SK-MEL-5 (cell line): ENCODE measurements at regions not wholly inside any gene's neighbourhood (a gene's known extent, or its start where the extent isn't known, plus 50 kb on each side); places are given as distances from the start of the nearest gene placed in this dataset.
A peak's percentile ranks its signal among the peaks of the same experiment; 100 is the strongest.

Source experiments
- DNase-seq: peaks from one replicate; pipeline ENCODE4 v3.0.0-alpha.2; 2016; ENCODE audit warnings: low read depth, low spot score
- in situ Hi-C: cut with HindIII; loops from 2 replicates; pipeline ENCODE4 v1.10.0; 2016; ENCODE audit warnings: low sequenced_read_pairs, high pct_unique_total_duplicates, low pct_unique_long_range_greater_than_20kb

GRCh38 chr9:16025627-16026026, 472.8 kb downstream of the CCDC171 start:
- DNase-seq: no peak
- in situ Hi-C loops: no loop called here

- DNase-seq: no peak
- in situ Hi-C loops: no loop called here
Observed at GRCh38 chr9:16026886-16027285, 474.0 kb downstream of the CCDC171 start.

GRCh38 chr9:16028548-16028947, 475.7 kb downstream of the CCDC171 start:
- in situ Hi-C loops: no loop called here
- DNase-seq: no peak

- in situ Hi-C loops: no loop called here
- no peak for DNase-seq
Observed at GRCh38 chr9:16029046-16029615, 476.3 kb downstream of the CCDC171 start.

GRCh38 chr9:16029796-16030363, 477.0 kb downstream of the CCDC171 start:
- in situ Hi-C loops: no loop called here
- DNase-seq: peak; percentile 24

GRCh38 chr9:16030528-16031185, 477.8 kb downstream of the CCDC171 start:
- peak; percentile 84 for DNase-seq
- in situ Hi-C loops: no loop called here

GRCh38 chr9:16031486-16031885, 478.6 kb downstream of the CCDC171 start:
- no peak for DNase-seq
- in situ Hi-C loops: no loop called here

GRCh38 chr9:16031971-16032370, 479.1 kb downstream of the CCDC171 start:
- no peak for DNase-seq
- in situ Hi-C loops: no loop called here

- in situ Hi-C loops: no loop called here
- DNase-seq: no peak
Observed at GRCh38 chr9:16032799-16033198, 480.0 kb downstream of the CCDC171 start.

GRCh38 chr9:16033253-16033652, 480.4 kb downstream of the CCDC171 start:
- in situ Hi-C loops: no loop called here
- DNase-seq: no peak

GRCh38 chr9:16033921-16034691, 481.3 kb downstream of the CCDC171 start:
- DNase-seq: no peak
- in situ Hi-C loops: no loop called here

GRCh38 chr9:16039218-16039987, 486.6 kb downstream of the CCDC171 start:
- DNase-seq: no peak
- in situ Hi-C loops: no loop called here

GRCh38 chr9:16039988-16040761, 487.3 kb downstream of the CCDC171 start:
- no peak for DNase-seq
- in situ Hi-C loops: no loop called here

GRCh38 chr9:16043756-16044578, 491.1 kb downstream of the CCDC171 start:
- no peak for DNase-seq
- in situ Hi-C loops: no loop called here

GRCh38 chr9:16044579-16044881, 491.7 kb downstream of the CCDC171 start:
- in situ Hi-C loops: no loop called here
- no peak for DNase-seq

- in situ Hi-C loops: no loop called here
- DNase-seq: no peak
Observed at GRCh38 chr9:16045651-16046280, 492.9 kb downstream of the CCDC171 start.
